Cardiac fibroblast (primary cell): ENCODE measurements at regions not wholly inside any gene's neighbourhood (a gene's known extent, or its start where the extent isn't known, plus 50 kb on each side); places are given as distances from the start of the nearest gene placed in this dataset.

Experiments
- DNase-seq, 2 donors: peaks; one replicate each; pipeline versions ENCODE4 v3.0.0 to v3.0.0-alpha.2; 2010; ENCODE audit warnings: low read depth in 2 of 2
- H3K4me3 ChIP-seq, 2 donors: replicated peaks in 1 of 2; 1 replicate in 1 of 2; 2 replicates in 1 of 2; pipeline ENCODE4 v1.5.1; 2011; ENCODE audit warnings: low read depth in 2 of 2, low read length in 2 of 2, mild to moderate bottlenecking in 2 of 2, moderate library complexity in 1 of 2
- CTCF ChIP-seq: IDR thresholded peaks from one replicate; pipeline ENCODE4 v1.5.1; 2011; ENCODE audit warnings: low read depth, mild to moderate bottlenecking, low read length, inconsistent platforms

GRCh38 chr10:23968301-23968700, 240.6 kb upstream of the KIAA1217 start:
- DNase-seq, result no peak
- H3K4me3 ChIP-seq, result no peak overlapping the region
- no peak for TF ChIP-seq CTCF

GRCh38 chr10:23974746-23975272, 234.1 kb upstream of the KIAA1217 start:
- TF ChIP-seq CTCF, result no peak
- no peak for DNase-seq
- no peak overlapping the region for H3K4me3 ChIP-seq

- DNase-seq, result no peak
- no peak for TF ChIP-seq CTCF
- H3K4me3 ChIP-seq, result no peak overlapping the region
Observed at GRCh38 chr10:23975431-23975830, 233.5 kb upstream of the KIAA1217 start.

GRCh38 chr10:23976275-23976674, 232.7 kb upstream of the KIAA1217 start:
- no peak for DNase-seq
- H3K4me3 ChIP-seq, result no peak overlapping the region
- TF ChIP-seq CTCF, result no peak

GRCh38 chr10:23978317-23978716, 230.6 kb upstream of the KIAA1217 start:
- no peak for DNase-seq
- H3K4me3 ChIP-seq, result no peak overlapping the region
- no peak for TF ChIP-seq CTCF

GRCh38 chr10:23980094-23980493, 228.8 kb upstream of the KIAA1217 start:
- TF ChIP-seq CTCF, result no peak
- DNase-seq, result no peak
- H3K4me3 ChIP-seq, result no peak overlapping the region
